Activated CD4-positive, alpha-beta T cell treated with anti-CD3 and anti-CD28 coated beads, Interleukin-2, amount 50 U/mL, for 24 hours (primary cell): ENCODE measurements at regions not wholly inside any gene's neighbourhood (a gene's known extent, or its start where the extent isn't known, plus 50 kb on each side); places are given as distances from the start of the nearest gene placed in this dataset.
"Not testable (repeated sequence)": the region's sequence is repeated elsewhere in the genome, so short reads cannot be mapped to it uniquely, and the experiment has no call there.

Experiments
- DNase-seq, 2 donors: peaks; one replicate each; pipeline ENCODE4 v3.0.0-alpha.2; 2020; ENCODE audit warnings: low read depth in 1 of 2, low spot score in 1 of 2

- no peak for DNase-seq
Measured at GRCh38 chr2:234701841-234702240, 205.0 kb upstream of the ARL4C start.

DNA sequence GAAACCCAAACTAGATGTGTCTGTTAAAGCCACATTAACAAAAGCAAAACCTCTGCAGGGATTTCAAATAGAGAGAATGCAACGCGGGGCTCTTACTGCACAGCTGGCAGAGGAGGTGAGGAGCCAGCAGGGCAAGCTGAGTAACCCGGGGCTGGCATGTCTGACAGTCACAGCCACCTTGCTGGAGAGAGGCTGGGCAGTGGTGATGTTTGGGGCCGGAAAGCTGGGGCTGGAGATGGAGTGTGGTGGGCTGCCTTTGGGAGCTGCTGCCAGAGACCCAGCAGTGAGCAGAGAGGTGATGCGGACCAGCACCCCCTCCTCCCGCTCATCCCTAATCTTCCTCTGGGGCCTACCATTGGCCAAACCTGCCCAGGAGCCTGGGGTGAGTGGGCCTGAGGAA is 204.5 kb upstream of the ARL4C start:
- DNase-seq: no peak

- DNase-seq: no peak
Measured at GRCh38 chr2:234699456-234699855, 202.6 kb upstream of the ARL4C start.

GRCh38 chr2:234697300-234697876 is 200.5 kb upstream of the ARL4C start:
- DNase-seq: not testable (repeated sequence)

- no peak for DNase-seq
Measured at GRCh38 chr2:234695981-234696380, 199.1 kb upstream of the ARL4C start.

GRCh38 chr2:234694244-234695013 is 197.5 kb upstream of the ARL4C start:
- DNase-seq: no peak

GRCh38 chr2:234693681-234694190 is 196.9 kb upstream of the ARL4C start:
- DNase-seq: not testable (repeated sequence)

- DNase-seq: not testable (repeated sequence)
Measured at GRCh38 chr2:234693191-234693590, 196.3 kb upstream of the ARL4C start.

DNA sequence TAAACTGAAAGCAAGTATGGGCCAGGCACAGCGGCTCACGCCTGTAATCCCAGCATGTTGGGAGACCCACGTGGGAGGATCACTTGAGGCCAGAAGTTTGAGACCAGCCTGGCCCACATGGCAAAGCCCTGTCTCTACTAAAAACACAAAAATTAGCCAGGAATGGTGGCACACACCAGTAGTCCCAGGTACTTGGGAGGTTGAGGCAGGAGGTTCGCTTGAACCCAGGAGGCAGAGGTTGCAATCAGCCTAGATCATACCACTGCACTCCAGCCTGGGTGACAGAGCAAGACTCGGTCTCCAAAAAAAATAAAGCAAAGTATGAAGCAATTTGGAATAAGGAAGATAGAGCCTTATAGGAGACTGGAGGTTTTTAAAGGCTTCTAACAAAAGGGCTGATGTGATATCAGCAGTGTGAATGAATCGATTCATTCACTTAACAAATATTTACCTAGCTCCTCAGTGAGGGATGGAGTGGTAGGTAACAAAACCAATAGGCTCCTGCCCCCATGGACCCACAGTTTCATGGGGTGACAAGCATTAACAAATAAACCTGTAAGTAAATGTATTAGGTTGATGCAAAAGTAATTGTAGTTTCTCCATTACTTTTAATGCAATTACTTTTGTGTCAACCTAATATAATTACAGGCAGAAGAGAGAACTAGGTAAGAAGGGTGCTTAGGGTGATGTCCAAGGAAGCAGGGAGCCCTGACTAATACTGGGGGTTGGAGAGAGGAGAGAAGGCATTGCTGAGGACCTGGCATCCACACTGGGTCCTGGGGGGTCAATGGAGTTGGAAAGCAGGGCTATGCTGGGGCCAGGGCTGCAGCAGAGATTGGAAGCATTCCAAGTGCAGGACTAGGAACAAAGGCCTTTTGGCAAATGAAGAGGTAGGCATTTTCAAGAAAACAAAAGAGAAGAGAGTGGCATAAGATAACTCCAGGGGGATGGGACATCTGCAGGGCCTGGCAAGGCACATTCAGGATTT is 195.4 kb upstream of the ARL4C start:
- no peak for DNase-seq

- no peak for DNase-seq
Measured at GRCh38 chr2:234691214-234691575, 194.3 kb upstream of the ARL4C start.

- DNase-seq: no peak
Measured at GRCh38 chr2:234690569-234691213, 193.8 kb upstream of the ARL4C start.

DNA sequence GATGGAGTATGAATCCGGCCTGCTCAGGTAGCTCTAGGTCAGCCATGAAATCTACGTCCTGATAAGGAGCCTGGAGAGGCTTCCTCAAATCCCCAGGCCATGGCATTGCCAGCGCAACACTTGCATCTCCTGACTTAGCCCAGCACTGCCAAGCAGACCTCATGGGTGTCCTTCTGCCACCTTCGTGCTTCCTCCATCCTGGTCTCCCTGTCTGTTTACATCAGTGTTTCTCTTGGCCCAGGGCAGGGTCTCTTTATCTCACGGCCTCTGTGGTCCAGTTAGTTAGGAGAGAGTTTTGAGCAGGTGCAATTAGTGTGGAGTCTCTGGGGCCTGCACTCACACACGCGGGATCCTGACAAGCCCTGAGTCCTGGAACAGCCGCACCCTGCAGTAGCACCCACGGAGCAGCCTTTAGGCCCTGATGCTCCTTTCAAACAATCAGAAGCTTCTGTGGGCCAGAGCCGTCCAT is 193.1 kb upstream of the ARL4C start:
- DNase-seq: no peak

DNA sequence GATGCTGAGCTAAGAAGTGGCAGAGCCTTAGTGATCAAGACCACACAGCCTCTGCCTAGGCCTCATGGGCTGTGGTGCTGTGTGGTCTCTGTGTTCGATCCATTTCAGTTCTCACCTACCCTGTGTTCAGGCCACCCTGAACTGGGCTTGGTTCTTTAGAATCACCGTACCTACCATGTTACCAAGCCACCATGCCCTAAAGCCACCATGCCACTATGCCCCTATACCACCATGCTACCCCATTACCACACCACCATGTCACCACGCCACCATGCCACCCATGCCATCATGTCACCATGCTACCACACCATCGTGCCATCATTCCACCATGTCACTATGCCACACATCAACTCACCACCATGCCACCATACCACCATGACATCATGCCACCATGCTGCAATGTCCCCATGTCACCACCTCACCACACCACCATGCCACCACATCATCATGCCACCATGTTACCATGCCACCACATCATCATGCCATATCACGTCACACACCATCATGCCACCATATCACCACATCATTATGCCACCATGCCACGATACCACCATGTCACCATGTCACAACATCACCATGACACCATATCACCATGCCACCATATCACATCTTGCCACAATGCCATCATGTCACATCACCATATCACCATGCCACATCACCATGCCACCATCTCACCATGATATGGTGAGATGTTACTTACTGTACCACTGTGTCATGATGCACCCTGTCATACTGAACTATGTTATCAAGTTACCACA is 191.0 kb upstream of the ARL4C start:
- DNase-seq: no peak

DNA sequence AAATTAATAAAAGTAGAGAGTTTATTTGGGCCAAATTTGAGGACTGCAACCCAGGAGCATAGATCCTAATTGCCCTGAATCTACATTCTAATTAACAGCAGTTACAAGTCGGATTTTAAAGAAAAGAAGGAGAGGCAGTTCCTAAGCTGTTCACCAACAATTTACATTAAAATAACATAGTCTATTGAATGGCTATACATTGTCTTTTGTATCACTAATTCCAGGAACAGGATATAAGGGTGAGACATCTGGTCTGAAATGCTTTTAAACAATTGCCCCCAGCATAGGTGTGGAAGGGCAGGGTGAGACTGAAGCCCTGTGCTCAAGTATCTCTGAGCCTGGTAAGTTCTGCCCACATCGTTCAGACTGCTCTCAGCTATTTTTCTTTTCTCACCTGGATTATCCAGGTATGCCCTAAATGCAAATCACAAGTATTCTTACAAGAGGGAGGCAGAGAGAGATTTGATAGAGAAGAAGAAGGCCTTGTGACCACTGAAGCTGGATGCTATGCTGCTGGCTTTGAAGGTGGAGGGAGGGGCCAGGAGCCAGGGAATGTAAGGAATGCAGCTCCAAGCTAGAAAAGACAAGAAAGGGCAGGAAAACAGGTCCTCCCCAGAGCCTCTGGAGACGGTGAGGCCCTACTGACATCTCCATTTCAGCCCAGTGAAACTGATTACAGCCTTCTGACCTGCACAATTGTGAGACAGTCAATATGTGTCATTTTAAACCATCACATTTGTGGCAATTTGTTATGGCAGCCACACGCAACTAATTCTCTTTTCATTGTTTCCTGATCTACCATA is 189.4 kb upstream of the ARL4C start:
- DNase-seq: no peak

DNA sequence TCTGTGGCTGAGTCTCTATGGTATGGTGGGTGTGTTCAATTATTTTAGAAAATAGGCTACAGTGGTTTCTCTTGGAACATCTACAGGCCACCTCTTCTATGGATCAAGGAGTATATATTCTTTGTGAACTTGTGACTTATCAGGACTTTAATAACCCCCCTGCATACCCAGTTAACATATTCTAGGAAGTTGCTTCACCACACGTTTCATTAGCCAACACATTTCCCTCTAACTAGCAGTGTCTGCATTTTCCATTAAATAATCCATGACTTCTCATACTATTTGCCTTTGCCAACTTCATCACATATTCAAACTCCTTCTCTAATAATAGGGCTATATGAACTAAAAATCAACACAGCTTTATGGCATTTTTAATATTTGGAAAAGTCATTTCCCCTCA is 187.6 kb upstream of the ARL4C start:
- no peak for DNase-seq

GRCh38 chr2:234683950-234684349 is 187.1 kb upstream of the ARL4C start:
- DNase-seq: no peak

- DNase-seq: no peak
Measured at GRCh38 chr2:234682492-234683228, 185.8 kb upstream of the ARL4C start.

- no peak for DNase-seq
Measured at GRCh38 chr2:234680688-234681619, 184.1 kb upstream of the ARL4C start.
